GM12892 (cell line): ENCODE measurements at regions not wholly inside any gene's neighbourhood (a gene's known extent, or its start where the extent isn't known, plus 50 kb on each side); places are given as distances from the start of the nearest gene placed in this dataset.

Experiments
- POLR2A ChIP-seq: IDR thresholded peaks from 2 replicates; pipeline ENCODE4 v1.6.1; 2011; ENCODE audit warnings: low read depth, low read length, control low read depth
- POLR2AphosphoS5 ChIP-seq: IDR thresholded peaks from 2 replicates; pipeline ENCODE4 v1.6.1; 2011; ENCODE audit warnings: low read depth, low read length, control low read depth

- no peak for TF ChIP-seq POLR2AphosphoS5
- no peak for TF ChIP-seq POLR2A
Measured at GRCh38 chr5:119808474-119808873, 179.1 kb downstream of the FAM170A start.
